Breast epithelium (tissue), 3 donors: ENCODE measurements at regions not wholly inside any gene's neighbourhood (a gene's known extent, or its start where the extent isn't known, plus 50 kb on each side); places are given as distances from the start of the nearest gene placed in this dataset.

Experiments used
- POLR2A ChIP-seq: fragments of 450-650 bp; IDR thresholded peaks from one replicate; pipeline ENCODE4 v1.6.1; 2016; ENCODE audit warnings: antibody characterized with exemption, mild to moderate bottlenecking, moderate library complexity
- POLR2AphosphoS5 ChIP-seq, 3 donors: sonication (generic); formaldehyde crosslinking; IDR thresholded peaks; one replicate each; pipeline ENCODE4 v1.6.1; 2017; ENCODE audit warnings: antibody characterized with exemption in 3 of 3
- TF ChIP-seq, protein P1 (sequence below), 3 donors: fragments of 450-650 bp; IDR thresholded peaks; one replicate each; pipeline ENCODE4 v1.5.1; 2016 to 2017; ENCODE audit warnings: antibody characterized with exemption in 3 of 3, mild to moderate bottlenecking in 3 of 3, moderate library complexity in 3 of 3

- TF ChIP-seq, protein P1, sequence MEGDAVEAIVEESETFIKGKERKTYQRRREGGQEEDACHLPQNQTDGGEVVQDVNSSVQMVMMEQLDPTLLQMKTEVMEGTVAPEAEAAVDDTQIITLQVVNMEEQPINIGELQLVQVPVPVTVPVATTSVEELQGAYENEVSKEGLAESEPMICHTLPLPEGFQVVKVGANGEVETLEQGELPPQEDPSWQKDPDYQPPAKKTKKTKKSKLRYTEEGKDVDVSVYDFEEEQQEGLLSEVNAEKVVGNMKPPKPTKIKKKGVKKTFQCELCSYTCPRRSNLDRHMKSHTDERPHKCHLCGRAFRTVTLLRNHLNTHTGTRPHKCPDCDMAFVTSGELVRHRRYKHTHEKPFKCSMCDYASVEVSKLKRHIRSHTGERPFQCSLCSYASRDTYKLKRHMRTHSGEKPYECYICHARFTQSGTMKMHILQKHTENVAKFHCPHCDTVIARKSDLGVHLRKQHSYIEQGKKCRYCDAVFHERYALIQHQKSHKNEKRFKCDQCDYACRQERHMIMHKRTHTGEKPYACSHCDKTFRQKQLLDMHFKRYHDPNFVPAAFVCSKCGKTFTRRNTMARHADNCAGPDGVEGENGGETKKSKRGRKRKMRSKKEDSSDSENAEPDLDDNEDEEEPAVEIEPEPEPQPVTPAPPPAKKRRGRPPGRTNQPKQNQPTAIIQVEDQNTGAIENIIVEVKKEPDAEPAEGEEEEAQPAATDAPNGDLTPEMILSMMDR (IDR thresholded peaks at IDR 0.05): no peak
- TF ChIP-seq POLR2A: no peak
- TF ChIP-seq POLR2AphosphoS5 (IDR thresholded peaks at IDR 0.05): no peak
These were observed 66.4 kb upstream of the ZMIZ1 start for GRCh38 chr10:79002336-79002735.
